GM23338 (cell line): ENCODE measurements at regions not wholly inside any gene's neighbourhood (a gene's known extent, or its start where the extent isn't known, plus 50 kb on each side); places are given as distances from the start of the nearest gene placed in this dataset.
"Not testable (repeated sequence)": the region's sequence is repeated elsewhere in the genome, so short reads cannot be mapped to it uniquely, and the experiment has no call there.

Source experiments
- ATAC-seq: fragments of 200-7000 bp; cut with Tn5 transposase; 3 replicates; pipeline ENCODE4 v1.9.1; 2020
- DNase-seq: peaks from one replicate; pipeline ENCODE4 v3.0.0-alpha.2; 2015; ENCODE audit warnings: low spot score
- H2AFZ ChIP-seq: fragments of 200-600 bp; sonication (generic); 2 replicates; pipeline ENCODE4 v1.8.0; 2016; ENCODE audit warnings: antibody characterized with exemption, mild to moderate bottlenecking, moderate library complexity
- H3F3A ChIP-seq: fragments of 200-600 bp; sonication (generic); replicated peaks from 2 replicates; pipeline ENCODE4 v1.8.0; 2017; ENCODE audit warnings: antibody characterized with exemption, mixed run types, low read depth
- H3K27ac ChIP-seq: fragments of 200-600 bp; sonication (generic); 2 replicates; pipeline ENCODE4 v1.6.1; 2016; ENCODE audit warnings: low read depth
- H3K27me3 ChIP-seq: fragments of 200-600 bp; sonication (generic); 2 replicates; pipeline ENCODE4 v1.8.0; 2016; ENCODE audit warnings: mild to moderate bottlenecking, mixed run types, moderate library complexity; ENCODE audit not compliant: insufficient read depth
- H3K36me3 ChIP-seq: fragments of 200-600 bp; sonication (generic); 2 replicates; pipeline ENCODE4 v1.8.0; 2016; ENCODE audit warnings: mild to moderate bottlenecking; ENCODE audit not compliant: insufficient read depth
- H3K4me1 ChIP-seq: fragments of 200-600 bp; sonication (generic); 2 replicates; pipeline ENCODE4 v1.8.0; 2016; ENCODE audit warnings: mild to moderate bottlenecking, moderate library complexity; ENCODE audit not compliant: insufficient read depth
- H3K4me2 ChIP-seq: fragments of 200-600 bp; sonication (generic); 2 replicates; pipeline ENCODE4 v1.7.1; 2017; ENCODE audit warnings: mixed run types
- H3K4me3 ChIP-seq: fragments of 200-600 bp; sonication (generic); 2 replicates; pipeline ENCODE4 v1.6.1; 2016; ENCODE audit warnings: mixed run types
- H3K79me2 ChIP-seq: fragments of 200-600 bp; sonication (generic); replicated peaks from 2 replicates; pipeline ENCODE4 v1.8.0; 2017; ENCODE audit warnings: mild to moderate bottlenecking; ENCODE audit not compliant: insufficient read depth
- H3K9me2 ChIP-seq: fragments of 200-600 bp; sonication (generic); 2 replicates; pipeline ENCODE4 v1.8.0; 2017; ENCODE audit not compliant: insufficient read depth
- H4K20me1 ChIP-seq: fragments of 200-600 bp; sonication (generic); replicated peaks from 2 replicates; pipeline ENCODE4 v1.8.0; 2017; ENCODE audit warnings: mild to moderate bottlenecking; ENCODE audit not compliant: insufficient read depth
- H3K27ac Mint-ChIP-seq: 2 replicates; pipeline ENCODE4 v1.8.0; 2020; ENCODE audit warnings: inconsistent platforms, mild to moderate bottlenecking, moderate library complexity, mixed read lengths
- H3K27me3 Mint-ChIP-seq: 3 replicates; pipeline ENCODE4 v1.8.0; 2022; ENCODE audit warnings: low read depth, mild to moderate bottlenecking, moderate library complexity, mixed read lengths, inconsistent platforms; ENCODE audit not compliant: insufficient read depth, poor library complexity
- H3K36me3 Mint-ChIP-seq: 3 replicates; pipeline ENCODE4 v1.8.0; 2021; ENCODE audit warnings: low read depth, mild to moderate bottlenecking, inconsistent platforms, moderate library complexity, mixed read lengths
- H3K4me1 Mint-ChIP-seq: 3 replicates; pipeline ENCODE4 v1.8.0; 2020; ENCODE audit warnings: mild to moderate bottlenecking, inconsistent platforms, mixed read lengths
- H3K4me3 Mint-ChIP-seq: 3 replicates; pipeline ENCODE4 v1.8.0; 2021; ENCODE audit warnings: moderate library complexity, mild to moderate bottlenecking, inconsistent platforms, mixed read lengths
- H3K9me3 Mint-ChIP-seq: 3 replicates; pipeline ENCODE4 v1.8.0; 2020; ENCODE audit warnings: moderate library complexity, mild to moderate bottlenecking, inconsistent platforms, mixed read lengths
- CREB1 ChIP-seq: fragments of 250-450 bp; sonication (Bioruptor Pico); IDR thresholded peaks from 2 replicates; pipeline ENCODE4 v1.5.0; 2020; ENCODE audit warnings: low read depth, mild to moderate bottlenecking, moderate library complexity
- CTCF ChIP-seq, 2 experiments: fragments of 200-600 bp in 1 of 2; sonication (generic) in 1 of 2; conservative IDR thresholded peaks; 2 replicates each; pipeline versions ENCODE4 v1.5.1 to v1.6.1; 2016 to 2017; ENCODE audit warnings: antibody characterized with exemption in 2 of 2, low read depth in 2 of 2, mild to moderate bottlenecking in 2 of 2, moderate library complexity in 1 of 2
- EZH2 ChIP-seq: fragments of 200-600 bp; sonication (generic); IDR thresholded peaks from one replicate; pipeline ENCODE4 v1.8.0; 2017; ENCODE audit warnings: antibody characterized with exemption, mild to moderate bottlenecking, low read depth; ENCODE audit not compliant: unreplicated experiment
- EZH2phosphoT487 ChIP-seq: fragments of 200-600 bp; sonication (generic); IDR thresholded peaks from one replicate; pipeline ENCODE4 v1.8.1; 2018; ENCODE audit warnings: antibody characterized with exemption; ENCODE audit not compliant: unreplicated experiment
- JUNB ChIP-seq: IDR thresholded peaks from one replicate; pipeline ENCODE4 v1.6.1; 2016; ENCODE audit warnings: antibody characterized with exemption; ENCODE audit not compliant: unreplicated experiment
- NANOG ChIP-seq: IDR thresholded peaks from 2 replicates; pipeline ENCODE4 v1.6.1; 2016; ENCODE audit warnings: antibody characterized with exemption, borderline replicate concordance
- POLR2AphosphoS5 ChIP-seq: IDR thresholded peaks from 2 replicates; pipeline ENCODE4 v1.6.1; 2016; ENCODE audit warnings: antibody characterized with exemption, low read depth
- REST ChIP-seq: IDR thresholded peaks from one replicate; pipeline ENCODE4 v1.6.1; 2018; ENCODE audit warnings: antibody characterized with exemption; ENCODE audit not compliant: unreplicated experiment
- STAT1 ChIP-seq: IDR thresholded peaks from one replicate; pipeline ENCODE4 v1.6.1; 2016; ENCODE audit warnings: antibody characterized with exemption; ENCODE audit not compliant: unreplicated experiment
- ZNF114 ChIP-seq: fragments of 250-450 bp; sonication (Bioruptor Pico); IDR thresholded peaks from 2 replicates; pipeline ENCODE4 v1.5.0; 2020; ENCODE audit warnings: mild to moderate bottlenecking, moderate library complexity
- ZNF331 ChIP-seq: fragments of 250-450 bp; sonication (Bioruptor Pico); IDR thresholded peaks from 2 replicates; pipeline ENCODE4 v1.5.0; 2020; ENCODE audit warnings: low read depth, mild to moderate bottlenecking, moderate library complexity
- ZNF462 ChIP-seq: fragments of 250-450 bp; sonication (Bioruptor Pico); IDR thresholded peaks from 2 replicates; pipeline ENCODE4 v1.5.0; 2020; ENCODE audit warnings: mild to moderate bottlenecking, moderate library complexity

GRCh38 chr15:58323321-58323720 lies 108.5 kb upstream of the LIPC start:
- H3K4me1 ChIP-seq, H4K20me1 ChIP-seq, H3K4me2 ChIP-seq, H3K27me3 Mint-ChIP-seq, H3K9me2 ChIP-seq, H3K4me1 Mint-ChIP-seq, H3K4me3 Mint-ChIP-seq, H3K27ac ChIP-seq, H3K9me3 Mint-ChIP-seq, H3K4me3 ChIP-seq, H3F3A ChIP-seq, H3K36me3 Mint-ChIP-seq, H3K36me3 ChIP-seq, H3K27ac Mint-ChIP-seq, DNase-seq, ATAC-seq, H2AFZ ChIP-seq, H3K79me2 ChIP-seq, H3K27me3 ChIP-seq: not testable (repeated sequence)

- Histone ChIP-seq H3K4me2 (no peak overlapping the region), H3K4me3 (no peak overlapping the region), H2AFZ (no peak overlapping the region), H3F3A (no peaks in the 10 kb centered on the region), H4K20me1 (no peaks in the 10 kb centered on the region), H3K27me3 (no peaks in the 10 kb centered on the region), H3K79me2 (no peaks in the 10 kb centered on the region), H3K27ac (no peak overlapping the region), H3K36me3 (no peaks in the 10 kb centered on the region), H3K4me1 (no peaks in the 10 kb centered on the region), H3K9me2 (no peaks in the 10 kb centered on the region)
- Mint-ChIP-seq H3K27me3 (peaks cover 4% of the 10 kb centered on the region), H3K36me3 (no peaks in the 10 kb centered on the region), H3K4me1 (no peaks in the 10 kb centered on the region), H3K27ac (no peak overlapping the region), H3K4me3 (no peak overlapping the region), H3K9me3 (peaks cover 3% of the 10 kb centered on the region; the same call in 2 of the 3 replicates)
- DNase-seq (no peak), ATAC-seq (no peak)
- TF ChIP-seq EZH2 = no peak
- TF ChIP-seq REST = no peak
- no peak for TF ChIP-seq EZH2phosphoT487
- no peak for TF ChIP-seq CREB1 (CRISPR knock-in tag)
- no peak for TF ChIP-seq ZNF114 (CRISPR knock-in tag)
- TF ChIP-seq STAT1 = no peak
- TF ChIP-seq ZNF462 (CRISPR knock-in tag) = no peak
- no peak for TF ChIP-seq JUNB
- TF ChIP-seq CTCF (conservative IDR thresholded peaks at IDR 0.05; ENCODE audit: low read depth in 2 of 2) = no peak
- TF ChIP-seq ZNF331 (CRISPR knock-in tag) = no peak
- TF ChIP-seq NANOG = no peak
- TF ChIP-seq POLR2AphosphoS5 = no peak
These were observed 107.3 kb upstream of the LIPC start for GRCh38 chr15:58324533-58324932.
